D341Med (cell line): ENCODE measurements at regions not wholly inside any gene's neighbourhood (a gene's known extent, or its start where the extent isn't known, plus 50 kb on each side); places are given as distances from the start of the nearest gene placed in this dataset.

Source experiments
- DNase-seq: peaks from one replicate; pipeline ENCODE4 v3.0.0; 2012; ENCODE audit warnings: low spot score

GRCh38 chr11:109350091-109350490 is 71.9 kb upstream of the C11orf87 start:
- DNase-seq = no peak

- DNase-seq = no peak
These were observed 59.9 kb upstream of the C11orf87 start for GRCh38 chr11:109362059-109362458.

- no peak for DNase-seq
These were observed 58.3 kb upstream of the C11orf87 start for GRCh38 chr11:109363682-109364081.

GRCh38 chr11:109364851-109365250 is 57.1 kb upstream of the C11orf87 start:
- no peak for DNase-seq

- DNase-seq = no peak
These were observed 50.4 kb upstream of the C11orf87 start for GRCh38 chr11:109371444-109372176.
